Subcutaneous abdominal adipose tissue (tissue), 5 donors: ENCODE measurements at regions not wholly inside any gene's neighbourhood (a gene's known extent, or its start where the extent isn't known, plus 50 kb on each side); places are given as distances from the start of the nearest gene placed in this dataset.

Source experiments
- H3K27ac ChIP-seq: one replicate; pipeline ENCODE4 v1.7.0; 2013; ENCODE audit warnings: low read depth, mild to moderate bottlenecking, inconsistent platforms, low read length, moderate library complexity
- H3K27me3 ChIP-seq, 5 donors: one replicate each; pipeline ENCODE4 v1.7.0; 2013; ENCODE audit warnings: low read length in 5 of 5, inconsistent platforms in 1 of 5; ENCODE audit not compliant: control insufficient read depth in 5 of 5, insufficient read depth in 4 of 5
- H3K36me3 ChIP-seq, 5 donors: one replicate each; pipeline ENCODE4 v1.7.0; 2013; ENCODE audit warnings: low read length in 5 of 5; ENCODE audit not compliant: control insufficient read depth in 5 of 5, insufficient read depth in 5 of 5
- H3K4me1 ChIP-seq, 5 donors: one replicate each; pipeline ENCODE4 v1.7.0; 2013; ENCODE audit warnings: low read length in 5 of 5, mild to moderate bottlenecking in 3 of 5, moderate library complexity in 1 of 5; ENCODE audit not compliant: control insufficient read depth in 5 of 5, insufficient read depth in 5 of 5
- H3K4me3 ChIP-seq, 5 donors: one replicate each; pipeline ENCODE4 v1.7.0; 2013; ENCODE audit warnings: low read length in 5 of 5, low read depth in 1 of 5
- H3K9ac ChIP-seq, 5 donors: one replicate each; pipeline ENCODE4 v1.7.0; 2013; ENCODE audit warnings: low read length in 5 of 5, mild to moderate bottlenecking in 4 of 5, moderate library complexity in 3 of 5
- H3K9me3 ChIP-seq, 5 donors: one replicate each; pipeline ENCODE4 v1.7.0; 2013; ENCODE audit warnings: low read length in 5 of 5; ENCODE audit not compliant: control insufficient read depth in 5 of 5
- donor health status: healthy.
- donor health status: healthy.
- donor health status: healthy.
- donor health status: healthy.
- donor health status: healthy.

GRCh38 chr13:108383667-108384066 lies 114.1 kb downstream of the TNFSF13B start:
- H3K4me3 ChIP-seq = no peak overlapping the region
- no peaks in the 10 kb centered on the region for H3K27me3 ChIP-seq
- no peaks in the 10 kb centered on the region for H3K4me1 ChIP-seq
- H3K36me3 ChIP-seq = no peaks in the 10 kb centered on the region
- no peak overlapping the region for H3K27ac ChIP-seq
- H3K9me3 ChIP-seq = no peaks in the 10 kb centered on the region
- no peak overlapping the region for H3K9ac ChIP-seq

- Histone ChIP-seq H3K27me3 (no peaks in the 10 kb centered on the region), H3K9ac (no peak overlapping the region), H3K9me3 (no peaks in the 10 kb centered on the region), H3K4me3 (no peak overlapping the region), H3K4me1 (no peaks in the 10 kb centered on the region), H3K36me3 (no peaks in the 10 kb centered on the region), H3K27ac (no peak overlapping the region)
Observed at GRCh38 chr13:108387156-108387555, 117.6 kb downstream of the TNFSF13B start.

- H3K9me3 ChIP-seq = no peaks in the 10 kb centered on the region
- no peaks in the 10 kb centered on the region for H3K4me1 ChIP-seq
- H3K27ac ChIP-seq = no peak overlapping the region
- no peaks in the 10 kb centered on the region for H3K27me3 ChIP-seq
- H3K36me3 ChIP-seq = no peaks in the 10 kb centered on the region
- H3K4me3 ChIP-seq = no peak overlapping the region
- no peak overlapping the region for H3K9ac ChIP-seq
Observed at GRCh38 chr13:108402850-108403249, 133.3 kb downstream of the TNFSF13B start.

GRCh38 chr13:108407495-108407894 lies 138.0 kb downstream of the TNFSF13B start:
- Histone ChIP-seq H3K27ac (no peak overlapping the region), H3K4me1 (peaks cover 0 to 4% (median 0%) of the 10 kb centered on the region in 5 donors), H3K36me3 (no peaks in the 10 kb centered on the region)

GRCh38 chr13:108408672-108409071 lies 139.2 kb downstream of the TNFSF13B start:
- no peaks in the 10 kb centered on the region for H3K9me3 ChIP-seq
- no peak overlapping the region for H3K27ac ChIP-seq
- peaks cover 0 to 4% (median 0%) of the 10 kb centered on the region in 5 donors for H3K4me1 ChIP-seq
- H3K36me3 ChIP-seq = no peaks in the 10 kb centered on the region
- no peak overlapping the region for H3K9ac ChIP-seq
- no peaks in the 10 kb centered on the region for H3K27me3 ChIP-seq
- no peak overlapping the region for H3K4me3 ChIP-seq

More at GRCh38 chr13:108407495-108407894, 138.0 kb downstream of the TNFSF13B start:
- Histone ChIP-seq H3K27me3 (no peaks in the 10 kb centered on the region), H3K9me3 (no peaks in the 10 kb centered on the region), H3K4me3 (no peak overlapping the region), H3K9ac (no peak overlapping the region)

GRCh38 chr13:108409730-108410129 lies 140.2 kb downstream of the TNFSF13B start:
- Histone ChIP-seq H3K9ac (no peak overlapping the region), H3K36me3 (no peaks in the 10 kb centered on the region), H3K9me3 (no peaks in the 10 kb centered on the region), H3K27me3 (no peaks in the 10 kb centered on the region), H3K4me1 (peaks cover 0 to 4% (median 0%) of the 10 kb centered on the region in 5 donors), H3K27ac (no peak overlapping the region), H3K4me3 (no peak overlapping the region)

GRCh38 chr13:108419768-108420167 lies 150.2 kb downstream of the TNFSF13B start:
- H3K9me3 ChIP-seq = no peaks in the 10 kb centered on the region
- no peak overlapping the region for H3K4me3 ChIP-seq

GRCh38 chr13:108425056-108425455 lies 155.5 kb downstream of the TNFSF13B start:
- Histone ChIP-seq H3K27ac (no peak overlapping the region), H3K9ac (no peak overlapping the region), H3K36me3 (no peaks in the 10 kb centered on the region), H3K4me1 (no peaks in the 10 kb centered on the region), H3K4me3 (no peak overlapping the region), H3K27me3 (no peaks in the 10 kb centered on the region), H3K9me3 (no peaks in the 10 kb centered on the region)

More at GRCh38 chr13:108419768-108420167, 150.2 kb downstream of the TNFSF13B start:
- Histone ChIP-seq H3K4me1 (no peaks in the 10 kb centered on the region), H3K9ac (no peak overlapping the region), H3K36me3 (no peaks in the 10 kb centered on the region), H3K27ac (no peak overlapping the region), H3K27me3 (no peaks in the 10 kb centered on the region)

- no peak overlapping the region for H3K27ac ChIP-seq
- no peak overlapping the region for H3K4me3 ChIP-seq
- no peaks in the 10 kb centered on the region for H3K36me3 ChIP-seq
- H3K27me3 ChIP-seq = no peaks in the 10 kb centered on the region
- no peak overlapping the region for H3K9ac ChIP-seq
- H3K9me3 ChIP-seq = no peaks in the 10 kb centered on the region
- H3K4me1 ChIP-seq = no peaks in the 10 kb centered on the region
Observed at GRCh38 chr13:108426893-108427292, 157.4 kb downstream of the TNFSF13B start.

GRCh38 chr13:108427355-108427754 lies 157.8 kb downstream of the TNFSF13B start:
- Histone ChIP-seq H3K9ac (no peak overlapping the region), H3K4me1 (no peaks in the 10 kb centered on the region), H3K4me3 (no peak overlapping the region), H3K9me3 (no peaks in the 10 kb centered on the region), H3K27me3 (no peaks in the 10 kb centered on the region), H3K36me3 (no peaks in the 10 kb centered on the region), H3K27ac (no peak overlapping the region)

GRCh38 chr13:108428691-108429090 lies 159.2 kb downstream of the TNFSF13B start:
- Histone ChIP-seq H3K27ac (no peak overlapping the region), H3K27me3 (no peaks in the 10 kb centered on the region), H3K4me3 (no peak overlapping the region), H3K9ac (no peak overlapping the region), H3K4me1 (no peaks in the 10 kb centered on the region), H3K9me3 (no peaks in the 10 kb centered on the region), H3K36me3 (no peaks in the 10 kb centered on the region)
